ENCODE measurements at regions not wholly inside any gene's neighbourhood (a gene's known extent, or its start where the extent isn't known, plus 50 kb on each side); places are given as distances from the start of the nearest gene placed in this dataset.

DNA sequence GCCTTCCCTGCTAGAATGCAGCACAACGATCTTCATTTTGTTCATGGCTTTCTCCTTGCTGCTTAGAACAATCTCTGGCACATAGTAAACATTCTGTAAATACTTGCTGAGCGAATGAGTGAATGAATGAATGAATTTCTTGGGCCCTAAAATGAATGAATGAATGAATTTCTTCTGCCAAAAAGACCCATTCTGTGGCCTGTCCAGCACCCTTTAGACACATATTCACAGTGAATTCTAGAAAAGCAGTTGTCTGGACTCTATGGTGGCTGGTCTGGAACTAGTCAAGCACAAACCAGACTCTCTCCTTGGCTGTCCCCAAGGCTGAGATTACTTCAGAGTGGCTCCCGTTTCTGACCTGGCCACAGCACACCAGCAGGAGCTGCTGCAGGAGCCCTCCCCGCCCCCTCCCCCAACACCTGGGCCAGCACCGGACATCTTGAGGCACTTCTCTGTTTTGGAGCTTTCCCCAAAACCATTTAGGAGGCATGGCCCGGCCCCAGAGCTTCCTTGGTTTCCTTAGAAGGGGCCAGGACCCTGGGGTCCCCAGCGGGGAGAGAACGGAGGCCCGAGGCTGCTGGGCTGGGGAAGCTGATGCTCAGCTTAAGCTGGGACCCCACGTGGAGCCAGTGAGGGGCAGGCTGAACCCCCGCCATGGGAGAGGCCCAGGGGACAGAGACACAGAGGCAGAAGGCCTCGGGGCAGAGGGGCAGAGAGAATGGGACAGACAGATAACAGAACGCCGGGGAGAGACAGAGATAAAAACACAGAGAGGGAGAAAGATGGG lies 159.0 kb downstream of the ZFP36L2 start:
- TF ChIP-seq, protein P1, sequence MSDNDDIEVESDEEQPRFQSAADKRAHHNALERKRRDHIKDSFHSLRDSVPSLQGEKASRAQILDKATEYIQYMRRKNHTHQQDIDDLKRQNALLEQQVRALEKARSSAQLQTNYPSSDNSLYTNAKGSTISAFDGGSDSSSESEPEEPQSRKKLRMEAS (IDR thresholded peaks at IDR 0.05), result no peak
- no peak for TF ChIP-seq TAF1 (IDR thresholded peaks at IDR 0.05; ENCODE audit: low read depth)
- no peak for TF ChIP-seq RAD21 (IDR thresholded peaks at IDR 0.05; ENCODE audit: low read depth)
- TF ChIP-seq EP300 (IDR thresholded peaks at IDR 0.05; ENCODE audit: borderline replicate concordance), result no peak
- TF ChIP-seq ZBTB7A (IDR thresholded peaks at IDR 0.05; ENCODE audit: low read depth), result no peak
- TF ChIP-seq YY1 (IDR thresholded peaks at IDR 0.05; ENCODE audit: low read depth), result no peak
- no peak for TF ChIP-seq CEBPB (IDR thresholded peaks at IDR 0.05)
- TF ChIP-seq CREB1 (IDR thresholded peaks at IDR 0.05; ENCODE audit: low read depth), result no peak
- no peak for TF ChIP-seq NFIC (IDR thresholded peaks at IDR 0.05)
- TF ChIP-seq, protein P2, sequence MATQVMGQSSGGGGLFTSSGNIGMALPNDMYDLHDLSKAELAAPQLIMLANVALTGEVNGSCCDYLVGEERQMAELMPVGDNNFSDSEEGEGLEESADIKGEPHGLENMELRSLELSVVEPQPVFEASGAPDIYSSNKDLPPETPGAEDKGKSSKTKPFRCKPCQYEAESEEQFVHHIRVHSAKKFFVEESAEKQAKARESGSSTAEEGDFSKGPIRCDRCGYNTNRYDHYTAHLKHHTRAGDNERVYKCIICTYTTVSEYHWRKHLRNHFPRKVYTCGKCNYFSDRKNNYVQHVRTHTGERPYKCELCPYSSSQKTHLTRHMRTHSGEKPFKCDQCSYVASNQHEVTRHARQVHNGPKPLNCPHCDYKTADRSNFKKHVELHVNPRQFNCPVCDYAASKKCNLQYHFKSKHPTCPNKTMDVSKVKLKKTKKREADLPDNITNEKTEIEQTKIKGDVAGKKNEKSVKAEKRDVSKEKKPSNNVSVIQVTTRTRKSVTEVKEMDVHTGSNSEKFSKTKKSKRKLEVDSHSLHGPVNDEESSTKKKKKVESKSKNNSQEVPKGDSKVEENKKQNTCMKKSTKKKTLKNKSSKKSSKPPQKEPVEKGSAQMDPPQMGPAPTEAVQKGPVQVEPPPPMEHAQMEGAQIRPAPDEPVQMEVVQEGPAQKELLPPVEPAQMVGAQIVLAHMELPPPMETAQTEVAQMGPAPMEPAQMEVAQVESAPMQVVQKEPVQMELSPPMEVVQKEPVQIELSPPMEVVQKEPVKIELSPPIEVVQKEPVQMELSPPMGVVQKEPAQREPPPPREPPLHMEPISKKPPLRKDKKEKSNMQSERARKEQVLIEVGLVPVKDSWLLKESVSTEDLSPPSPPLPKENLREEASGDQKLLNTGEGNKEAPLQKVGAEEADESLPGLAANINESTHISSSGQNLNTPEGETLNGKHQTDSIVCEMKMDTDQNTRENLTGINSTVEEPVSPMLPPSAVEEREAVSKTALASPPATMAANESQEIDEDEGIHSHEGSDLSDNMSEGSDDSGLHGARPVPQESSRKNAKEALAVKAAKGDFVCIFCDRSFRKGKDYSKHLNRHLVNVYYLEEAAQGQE (IDR thresholded peaks at IDR 0.05; ENCODE audit: low read depth), result no peak
- TF ChIP-seq FOXM1 (IDR thresholded peaks at IDR 0.05; ENCODE audit: borderline replicate concordance, low read depth), result no peak
- TF ChIP-seq EGR1 (IDR thresholded peaks at IDR 0.05), result no peak
- TF ChIP-seq TCF12 (IDR thresholded peaks at IDR 0.05; ENCODE audit: low read depth), result no peak

Data from Ishikawa (cell line).